ENCODE measurements at regions not wholly inside any gene's neighbourhood (a gene's known extent, or its start where the extent isn't known, plus 50 kb on each side); places are given as distances from the start of the nearest gene placed in this dataset.
"Not testable (repeated sequence)": the region's sequence is repeated elsewhere in the genome, so short reads cannot be mapped to it uniquely, and the experiment has no call there.

- DNase-seq (ENCODE audit: low spot score), result no peak
Observed at GRCh38 chr18:59800897-59801296, 98.9 kb upstream of the PMAIP1 start.

GRCh38 chr18:59799383-59800015 is 100.3 kb upstream of the PMAIP1 start:
- no peak for DNase-seq (ENCODE audit: low spot score)

GRCh38 chr18:59795882-59796281 is 98.7 kb upstream of the CCBE1 start:
- no peak for DNase-seq (ENCODE audit: low spot score)

- no peak for DNase-seq (ENCODE audit: low spot score)
Observed at GRCh38 chr18:59792353-59792752, 95.1 kb upstream of the CCBE1 start.

- DNase-seq (ENCODE audit: low spot score), result not testable (repeated sequence)
Observed at GRCh38 chr18:59790346-59790936, 93.2 kb upstream of the CCBE1 start.

GRCh38 chr18:59788791-59789106 is 91.5 kb upstream of the CCBE1 start:
- DNase-seq (ENCODE audit: low spot score), result no peak

GRCh38 chr18:59787998-59788790 is 91.0 kb upstream of the CCBE1 start:
- peak; percentile 50 for DNase-seq (ENCODE audit: low spot score)

- DNase-seq (ENCODE audit: low spot score), result no peak
Observed at GRCh38 chr18:59784694-59785093, 87.5 kb upstream of the CCBE1 start.

GRCh38 chr18:59783138-59783537 is 85.9 kb upstream of the CCBE1 start:
- DNase-seq (ENCODE audit: low spot score), result peak; percentile 87

GRCh38 chr18:59779979-59780378 is 82.8 kb upstream of the CCBE1 start:
- peak; percentile 83 for DNase-seq (ENCODE audit: low spot score)

GRCh38 chr18:59778434-59778833 is 81.2 kb upstream of the CCBE1 start:
- DNase-seq (ENCODE audit: low spot score), result no peak

- DNase-seq (ENCODE audit: low spot score), result no peak
Observed at GRCh38 chr18:59777636-59778035, 80.4 kb upstream of the CCBE1 start.

GRCh38 chr18:59769129-59769865 is 72.1 kb upstream of the CCBE1 start:
- DNase-seq (ENCODE audit: low spot score), result no peak

GRCh38 chr18:59768409-59768808 is 71.2 kb upstream of the CCBE1 start:
- no peak for DNase-seq (ENCODE audit: low spot score)

GRCh38 chr18:59767732-59768131 is 70.5 kb upstream of the CCBE1 start:
- DNase-seq (ENCODE audit: low spot score), result no peak

- DNase-seq (ENCODE audit: low spot score), result no peak
Observed at GRCh38 chr18:59765343-59765742, 68.1 kb upstream of the CCBE1 start.

- no peak for DNase-seq (ENCODE audit: low spot score)
Observed at GRCh38 chr18:59764281-59764680, 67.1 kb upstream of the CCBE1 start.

- no peak for DNase-seq (ENCODE audit: low spot score)
Observed at GRCh38 chr18:59763541-59764136, 66.4 kb upstream of the CCBE1 start.

GRCh38 chr18:59760619-59761600 is 63.7 kb upstream of the CCBE1 start:
- no peak for DNase-seq (ENCODE audit: low spot score)

GRCh38 chr18:59760212-59760611 is 63.0 kb upstream of the CCBE1 start:
- no peak for DNase-seq (ENCODE audit: low spot score)

GRCh38 chr18:59758837-59759236 is 61.6 kb upstream of the CCBE1 start:
- DNase-seq (ENCODE audit: low spot score), result no peak
